HL-60 (cell line): ENCODE measurements at regions not wholly inside any gene's neighbourhood (a gene's known extent, or its start where the extent isn't known, plus 50 kb on each side); places are given as distances from the start of the nearest gene placed in this dataset.

Source experiments
- DNase-seq, 2 experiments: peaks; one replicate each; pipeline ENCODE4 v3.0.0-alpha.2; 2010 to 2020; ENCODE audit warnings: low read depth in 1 of 2, low spot score in 1 of 2
- H3K27ac ChIP-seq: fragments of 250-450 bp; sonication (Bioruptor Pico); replicated peaks from 2 replicates; pipeline ENCODE4 v1.5.1; 2020; ENCODE audit warnings: mild to moderate bottlenecking, moderate library complexity
- H3K27me3 ChIP-seq: fragments of 250-450 bp; sonication (Bioruptor Pico); 2 replicates; pipeline ENCODE4 v1.5.1; 2021; ENCODE audit warnings: mild to moderate bottlenecking, moderate library complexity; ENCODE audit not compliant: insufficient read depth, poor library complexity, severe bottlenecking
- H3K4me3 ChIP-seq: replicated peaks from 2 replicates; pipeline ENCODE4 v1.5.1; 2011; ENCODE audit warnings: mild to moderate bottlenecking, control low read depth, low read length; ENCODE audit not compliant: insufficient read depth
- CTCF ChIP-seq: IDR thresholded peaks from one replicate; pipeline ENCODE4 v1.5.1; 2011; ENCODE audit warnings: low read length, control low read depth, inconsistent platforms; ENCODE audit not compliant: insufficient read depth
- GABPA ChIP-seq: IDR thresholded peaks from 2 replicates; pipeline ENCODE4 v1.6.1; 2012; ENCODE audit warnings: low read depth
- POLR2AphosphoS5 ChIP-seq: IDR thresholded peaks from 2 replicates; pipeline ENCODE4 v1.6.1; 2012; ENCODE audit warnings: low read depth
- SPI1 ChIP-seq: IDR thresholded peaks from 2 replicates; pipeline ENCODE4 v1.6.1; 2012; ENCODE audit warnings: low read depth, mild to moderate bottlenecking, borderline replicate concordance
- TF ChIP-seq, protein P1 (sequence below): IDR thresholded peaks from 2 replicates; pipeline ENCODE4 v1.6.1; 2012; ENCODE audit warnings: low read depth; ENCODE audit not compliant: insufficient replicate concordance

DNA sequence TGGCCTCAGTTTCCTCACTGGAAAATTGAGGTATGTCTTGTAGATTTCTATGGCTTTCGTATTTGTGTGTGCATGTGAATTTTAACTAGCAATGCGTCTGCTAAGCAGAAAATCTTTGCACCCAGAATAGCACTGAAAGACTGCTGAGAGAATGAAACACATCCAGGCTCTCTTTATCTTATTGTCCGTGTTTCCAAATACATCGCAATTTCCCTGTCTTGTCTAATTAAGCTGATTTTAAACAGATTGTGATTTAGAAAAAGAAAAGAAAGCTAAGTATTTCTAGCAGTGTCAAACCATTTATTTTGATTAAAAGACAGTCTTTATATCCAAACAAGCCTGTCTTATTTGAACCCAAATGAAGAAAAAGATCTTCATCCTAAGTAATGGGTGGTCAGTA, 168.6 kb downstream of the PMP22 start:
- H3K27me3 ChIP-seq = no peaks in the 10 kb centered on the region
- no peak overlapping the region for H3K4me3 ChIP-seq
- H3K27ac ChIP-seq = no peak overlapping the region
- DNase-seq = no peak
- TF ChIP-seq SPI1 = no peak
- no peak for TF ChIP-seq CTCF
- no peak for TF ChIP-seq GABPA
- no peak for TF ChIP-seq POLR2AphosphoS5
- TF ChIP-seq, protein P1, sequence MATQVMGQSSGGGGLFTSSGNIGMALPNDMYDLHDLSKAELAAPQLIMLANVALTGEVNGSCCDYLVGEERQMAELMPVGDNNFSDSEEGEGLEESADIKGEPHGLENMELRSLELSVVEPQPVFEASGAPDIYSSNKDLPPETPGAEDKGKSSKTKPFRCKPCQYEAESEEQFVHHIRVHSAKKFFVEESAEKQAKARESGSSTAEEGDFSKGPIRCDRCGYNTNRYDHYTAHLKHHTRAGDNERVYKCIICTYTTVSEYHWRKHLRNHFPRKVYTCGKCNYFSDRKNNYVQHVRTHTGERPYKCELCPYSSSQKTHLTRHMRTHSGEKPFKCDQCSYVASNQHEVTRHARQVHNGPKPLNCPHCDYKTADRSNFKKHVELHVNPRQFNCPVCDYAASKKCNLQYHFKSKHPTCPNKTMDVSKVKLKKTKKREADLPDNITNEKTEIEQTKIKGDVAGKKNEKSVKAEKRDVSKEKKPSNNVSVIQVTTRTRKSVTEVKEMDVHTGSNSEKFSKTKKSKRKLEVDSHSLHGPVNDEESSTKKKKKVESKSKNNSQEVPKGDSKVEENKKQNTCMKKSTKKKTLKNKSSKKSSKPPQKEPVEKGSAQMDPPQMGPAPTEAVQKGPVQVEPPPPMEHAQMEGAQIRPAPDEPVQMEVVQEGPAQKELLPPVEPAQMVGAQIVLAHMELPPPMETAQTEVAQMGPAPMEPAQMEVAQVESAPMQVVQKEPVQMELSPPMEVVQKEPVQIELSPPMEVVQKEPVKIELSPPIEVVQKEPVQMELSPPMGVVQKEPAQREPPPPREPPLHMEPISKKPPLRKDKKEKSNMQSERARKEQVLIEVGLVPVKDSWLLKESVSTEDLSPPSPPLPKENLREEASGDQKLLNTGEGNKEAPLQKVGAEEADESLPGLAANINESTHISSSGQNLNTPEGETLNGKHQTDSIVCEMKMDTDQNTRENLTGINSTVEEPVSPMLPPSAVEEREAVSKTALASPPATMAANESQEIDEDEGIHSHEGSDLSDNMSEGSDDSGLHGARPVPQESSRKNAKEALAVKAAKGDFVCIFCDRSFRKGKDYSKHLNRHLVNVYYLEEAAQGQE = no peak

DNA sequence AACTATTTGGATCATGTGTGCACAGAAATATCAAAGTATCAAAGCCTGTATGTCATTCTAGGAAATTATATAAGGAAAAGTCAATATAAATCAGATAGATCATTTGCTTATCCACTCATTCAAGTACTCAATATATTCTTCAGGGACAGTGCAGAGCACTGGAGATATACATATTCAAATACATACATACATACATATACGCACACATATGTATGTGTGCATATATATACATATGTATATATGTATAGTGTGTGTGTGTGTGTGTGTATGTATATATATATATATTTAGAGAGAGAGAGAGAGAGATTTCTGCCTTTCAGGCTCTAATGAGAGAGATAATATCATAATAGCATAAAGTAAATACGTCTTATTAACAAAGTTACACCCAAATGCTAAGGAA, 169.2 kb downstream of the PMP22 start:
- TF ChIP-seq CTCF (no peak), SPI1 (no peak), POLR2AphosphoS5 (no peak), GABPA (no peak)
- TF ChIP-seq, protein P1 = no peak
- no peak overlapping the region for H3K4me3 ChIP-seq

DNA sequence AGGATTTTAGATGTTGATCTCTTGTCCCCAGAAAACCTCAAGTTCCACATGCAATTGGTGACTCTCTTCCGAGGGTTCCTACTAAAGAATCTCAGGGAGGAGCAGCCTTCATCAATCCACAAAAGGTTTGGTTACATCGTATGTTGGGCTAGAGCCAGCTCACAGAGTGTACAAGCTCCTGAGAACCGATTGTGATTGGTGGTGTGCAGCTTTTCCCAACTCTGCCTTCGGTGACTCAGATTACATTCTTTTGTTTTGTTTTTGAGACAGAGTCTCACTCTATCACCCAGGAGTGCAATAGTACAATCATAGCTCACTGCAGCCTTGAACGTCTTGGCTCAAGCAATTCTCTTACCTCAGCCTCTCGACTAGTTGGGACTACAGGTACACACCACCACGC, 172.4 kb downstream of the PMP22 start:
- H3K27me3 ChIP-seq = no peaks in the 10 kb centered on the region
- DNase-seq = no peak
- TF ChIP-seq GABPA (no peak), POLR2AphosphoS5 (no peak), CTCF (no peak), SPI1 (no peak)
- TF ChIP-seq, protein P1 = no peak

More for the DNA sequence above, 169.2 kb downstream of the PMP22 start:
- no peak overlapping the region for H3K27ac ChIP-seq
- no peak for DNase-seq
- no peaks in the 10 kb centered on the region for H3K27me3 ChIP-seq

More for the DNA sequence above, 172.4 kb downstream of the PMP22 start:
- no peak overlapping the region for H3K4me3 ChIP-seq
- H3K27ac ChIP-seq = no peak overlapping the region
